ENCODE measurements at regions not wholly inside any gene's neighbourhood (a gene's known extent, or its start where the extent isn't known, plus 50 kb on each side); places are given as distances from the start of the nearest gene placed in this dataset.

GRCh38 chr7:41351091-41351490, 351.8 kb downstream of the INHBA start:
- DNase-seq (ENCODE audit: low spot score) = no peak
- TF ChIP-seq, protein P1, sequence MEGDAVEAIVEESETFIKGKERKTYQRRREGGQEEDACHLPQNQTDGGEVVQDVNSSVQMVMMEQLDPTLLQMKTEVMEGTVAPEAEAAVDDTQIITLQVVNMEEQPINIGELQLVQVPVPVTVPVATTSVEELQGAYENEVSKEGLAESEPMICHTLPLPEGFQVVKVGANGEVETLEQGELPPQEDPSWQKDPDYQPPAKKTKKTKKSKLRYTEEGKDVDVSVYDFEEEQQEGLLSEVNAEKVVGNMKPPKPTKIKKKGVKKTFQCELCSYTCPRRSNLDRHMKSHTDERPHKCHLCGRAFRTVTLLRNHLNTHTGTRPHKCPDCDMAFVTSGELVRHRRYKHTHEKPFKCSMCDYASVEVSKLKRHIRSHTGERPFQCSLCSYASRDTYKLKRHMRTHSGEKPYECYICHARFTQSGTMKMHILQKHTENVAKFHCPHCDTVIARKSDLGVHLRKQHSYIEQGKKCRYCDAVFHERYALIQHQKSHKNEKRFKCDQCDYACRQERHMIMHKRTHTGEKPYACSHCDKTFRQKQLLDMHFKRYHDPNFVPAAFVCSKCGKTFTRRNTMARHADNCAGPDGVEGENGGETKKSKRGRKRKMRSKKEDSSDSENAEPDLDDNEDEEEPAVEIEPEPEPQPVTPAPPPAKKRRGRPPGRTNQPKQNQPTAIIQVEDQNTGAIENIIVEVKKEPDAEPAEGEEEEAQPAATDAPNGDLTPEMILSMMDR (IDR thresholded peaks at IDR 0.05; ENCODE audit: borderline replicate concordance, control extremely low read depth, extremely low read depth, insufficient read depth, missing control alignments) = no peak

DNA sequence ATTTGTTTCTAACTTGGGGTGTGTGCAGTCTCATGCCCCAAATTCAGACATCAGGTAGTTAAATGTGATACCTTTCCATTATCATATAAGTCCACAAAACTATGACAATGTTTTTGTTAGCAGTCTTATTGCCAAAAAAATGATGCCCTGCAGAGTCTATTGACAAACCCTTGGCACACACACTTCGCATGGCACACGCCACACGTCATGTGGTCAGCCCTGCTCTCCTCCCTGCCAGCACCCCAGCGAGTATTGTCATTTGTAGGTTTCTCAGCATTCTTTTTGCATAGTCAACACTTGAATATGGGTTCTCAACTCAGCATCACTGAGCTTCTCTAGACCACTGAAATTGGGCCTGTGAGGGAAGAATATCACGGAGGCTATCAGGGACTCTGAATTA, 356.0 kb downstream of the INHBA start:
- in situ Hi-C loops (cut with MboI; ENCODE audit: low sequenced_read_pairs, unreplicated experiment) = no loop called here
- TF ChIP-seq, protein P1 (IDR thresholded peaks at IDR 0.05; ENCODE audit: borderline replicate concordance, control extremely low read depth, extremely low read depth, insufficient read depth, missing control alignments) = no peak
- no peak for DNase-seq (ENCODE audit: low spot score)

More at GRCh38 chr7:41351091-41351490, 351.8 kb downstream of the INHBA start:
- in situ Hi-C loops (cut with MboI; ENCODE audit: low sequenced_read_pairs, unreplicated experiment) = loop anchor here (25.0 kb wide), 1 partner anchor 111 kb away; no protein-coding TSS in a partner anchor

DNA sequence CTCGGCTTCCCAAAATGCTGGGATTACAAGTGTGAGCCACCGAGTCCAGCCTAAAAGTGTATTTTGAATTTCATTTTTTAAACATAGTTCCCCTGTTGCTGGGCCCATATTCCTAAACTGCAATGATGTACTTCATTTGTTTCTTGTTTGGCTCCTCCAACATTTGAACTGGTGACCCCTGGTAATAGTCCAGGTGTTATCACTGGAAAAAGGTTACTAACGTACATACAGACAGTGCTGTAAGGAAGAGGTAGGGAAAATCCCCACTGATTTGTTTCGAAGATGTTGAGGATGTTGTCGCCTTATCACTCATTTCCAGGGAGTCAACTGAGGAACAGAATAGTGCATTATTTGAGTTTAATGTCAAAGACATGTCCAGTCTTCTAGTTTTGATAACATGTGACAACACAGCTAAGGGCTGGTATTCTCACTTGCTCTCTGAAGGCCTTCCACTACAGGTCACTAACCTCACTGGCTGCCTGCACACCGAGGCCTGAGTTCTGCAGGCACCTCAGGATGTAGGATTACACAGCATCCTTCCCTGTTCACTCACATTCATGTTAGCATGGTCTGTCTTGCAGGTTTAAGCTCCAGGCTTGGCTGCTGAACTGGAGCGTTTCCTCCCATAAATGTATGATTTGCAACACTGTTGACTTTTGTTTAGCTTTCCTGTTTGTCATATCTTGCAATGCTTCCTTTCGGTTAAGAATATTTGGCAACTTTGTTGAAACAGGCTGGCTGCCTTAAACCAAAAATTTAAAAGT, 362.8 kb downstream of the INHBA start:
- in situ Hi-C loops (cut with MboI; ENCODE audit: low sequenced_read_pairs, unreplicated experiment) = no loop called here
- DNase-seq (ENCODE audit: low spot score) = no peak

GRCh38 chr7:41336981-41337380, 365.9 kb downstream of the INHBA start:
- DNase-seq (ENCODE audit: low spot score) = no peak
- in situ Hi-C loops (cut with MboI; ENCODE audit: low sequenced_read_pairs, unreplicated experiment) = no loop called here
- TF ChIP-seq, protein P1 (IDR thresholded peaks at IDR 0.05; ENCODE audit: borderline replicate concordance, control extremely low read depth, extremely low read depth, insufficient read depth, missing control alignments) = no peak

More for the DNA sequence above, 362.8 kb downstream of the INHBA start:
- TF ChIP-seq, protein P1 (IDR thresholded peaks at IDR 0.05; ENCODE audit: borderline replicate concordance, control extremely low read depth, extremely low read depth, insufficient read depth, missing control alignments) = no peak

DNA sequence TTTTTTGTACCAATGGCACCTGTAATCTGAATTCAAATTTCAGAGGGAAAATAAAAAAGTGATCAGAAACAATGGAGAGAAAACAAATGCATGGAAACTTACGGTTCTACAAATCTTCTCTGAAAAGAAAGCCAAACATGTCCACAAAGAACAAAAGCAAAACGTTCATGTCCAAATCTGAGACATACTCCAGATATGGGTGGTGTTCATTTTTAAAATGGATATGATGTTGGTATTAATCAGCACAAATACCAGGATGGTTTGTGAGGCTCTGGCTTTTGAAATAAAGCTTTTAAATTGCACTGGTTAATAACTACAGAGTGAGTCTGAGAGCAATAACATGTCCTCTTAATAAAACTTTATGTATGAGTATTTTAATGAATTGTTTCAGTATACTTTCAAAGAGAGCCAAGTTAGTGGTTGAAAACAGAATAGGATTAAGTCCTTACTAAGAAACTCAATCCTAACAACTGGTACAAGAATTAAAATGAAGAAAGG, 366.4 kb downstream of the INHBA start:
- TF ChIP-seq, protein P1 (IDR thresholded peaks at IDR 0.05; ENCODE audit: borderline replicate concordance, control extremely low read depth, extremely low read depth, insufficient read depth, missing control alignments) = no peak
- in situ Hi-C loops (cut with MboI; ENCODE audit: low sequenced_read_pairs, unreplicated experiment) = no loop called here
- no peak for DNase-seq (ENCODE audit: low spot score)

DNA sequence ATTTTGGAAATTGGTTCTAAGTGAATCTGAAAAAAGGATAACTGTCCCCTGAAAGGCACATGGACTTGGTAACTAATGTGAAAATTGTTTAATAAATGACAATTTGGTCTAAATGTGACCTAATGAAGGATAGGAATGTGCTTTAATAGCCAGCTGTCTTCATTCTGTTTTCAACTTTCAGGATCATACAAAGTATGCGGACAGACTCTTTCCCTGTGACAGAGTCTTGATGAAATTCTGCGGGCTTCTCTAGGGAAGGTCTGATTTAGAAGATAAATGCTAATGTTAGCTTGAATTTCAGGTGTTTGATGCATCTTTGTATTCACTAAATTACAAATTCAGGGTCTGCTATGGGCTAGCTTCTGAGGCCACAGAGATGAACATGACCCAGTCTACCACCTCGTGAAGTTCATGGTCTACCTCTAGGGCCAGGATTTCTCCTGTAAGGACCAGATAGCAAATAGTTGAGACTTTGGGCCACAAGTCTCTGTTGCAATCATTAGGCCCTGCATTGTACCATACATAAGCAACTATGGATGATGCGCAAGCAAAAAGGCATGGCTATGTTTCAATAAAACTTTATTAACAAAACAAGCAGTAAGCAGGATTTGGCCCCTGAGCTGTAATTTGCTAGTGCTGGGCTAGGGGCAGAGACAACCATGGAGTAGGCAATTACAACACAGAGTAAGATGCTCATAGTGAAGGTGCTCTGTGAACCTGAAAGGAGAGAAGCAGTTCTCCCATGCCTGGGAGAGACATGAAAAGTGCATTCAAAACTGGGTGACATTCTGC, 368.6 kb downstream of the INHBA start:
- in situ Hi-C loops (cut with MboI; ENCODE audit: low sequenced_read_pairs, unreplicated experiment) = no loop called here

More for the DNA sequence above, 368.6 kb downstream of the INHBA start:
- no peak for DNase-seq (ENCODE audit: low spot score)
- TF ChIP-seq, protein P1 (IDR thresholded peaks at IDR 0.05; ENCODE audit: borderline replicate concordance, control extremely low read depth, extremely low read depth, insufficient read depth, missing control alignments) = no peak

Measured in GM13976 (cell line).